Activated CD8-positive, alpha-beta T cell treated with anti-CD3 and anti-CD28 coated beads for 36 hours (primary cell): ENCODE measurements at regions not wholly inside any gene's neighbourhood (a gene's known extent, or its start where the extent isn't known, plus 50 kb on each side); places are given as distances from the start of the nearest gene placed in this dataset.

Experiments
- ATAC-seq: fragments of 200-7000 bp; cut with Tn5 transposase; one replicate; pipeline ENCODE4 v1.10.0; 2021; ENCODE audit warnings: mild to moderate bottlenecking, moderate library complexity
- CTCF ChIA-PET: fragments of 350-600 bp; sonication (Branson Sonifier 250); formaldehyde crosslinking; loops from one replicate; lab custom pipeline; 2021; ENCODE audit warnings: antibody characterized with exemption; lab: Charles Lee
- POLR2A ChIA-PET: fragments of 350-600 bp; sonication (Branson Sonifier 250); formaldehyde crosslinking; loops from one replicate; lab custom pipeline; 2021; ENCODE audit warnings: antibody characterized with exemption; lab: Charles Lee
- DNase-seq: peaks from one replicate; pipeline ENCODE4 v3.0.0-alpha.2; 2020
- H3K27ac Mint-ChIP-seq: one replicate; pipeline ENCODE4 v1.8.0; 2021; ENCODE audit warnings: mild to moderate bottlenecking, mixed read lengths
- H3K27me3 Mint-ChIP-seq: one replicate; pipeline ENCODE4 v1.8.0; 2021; ENCODE audit warnings: mixed read lengths
- H3K36me3 Mint-ChIP-seq: one replicate; pipeline ENCODE4 v1.8.0; 2021; ENCODE audit warnings: low read depth, mixed read lengths
- H3K4me1 Mint-ChIP-seq: one replicate; pipeline ENCODE4 v1.8.0; 2021; ENCODE audit warnings: low read depth, mixed read lengths
- H3K4me3 Mint-ChIP-seq: one replicate; pipeline ENCODE4 v1.8.0; 2021; ENCODE audit warnings: mild to moderate bottlenecking, moderate library complexity, mixed read lengths
- H3K9me3 Mint-ChIP-seq: one replicate; pipeline ENCODE4 v1.8.0; 2021; ENCODE audit warnings: mixed read lengths
- intact Hi-C: fragments of 100-400 bp; cut with micrococcal nuclease; formaldehyde crosslinking; loops from one replicate; pipeline ENCODE4 v1.10.0; 2022
- TF ChIP-seq, protein P1 (sequence below): fragments of 200-600 bp; IDR thresholded peaks from one replicate; pipeline ENCODE4 v1.8.0; 2022; ENCODE audit warnings: antibody characterized with exemption, mild to moderate bottlenecking

DNA sequence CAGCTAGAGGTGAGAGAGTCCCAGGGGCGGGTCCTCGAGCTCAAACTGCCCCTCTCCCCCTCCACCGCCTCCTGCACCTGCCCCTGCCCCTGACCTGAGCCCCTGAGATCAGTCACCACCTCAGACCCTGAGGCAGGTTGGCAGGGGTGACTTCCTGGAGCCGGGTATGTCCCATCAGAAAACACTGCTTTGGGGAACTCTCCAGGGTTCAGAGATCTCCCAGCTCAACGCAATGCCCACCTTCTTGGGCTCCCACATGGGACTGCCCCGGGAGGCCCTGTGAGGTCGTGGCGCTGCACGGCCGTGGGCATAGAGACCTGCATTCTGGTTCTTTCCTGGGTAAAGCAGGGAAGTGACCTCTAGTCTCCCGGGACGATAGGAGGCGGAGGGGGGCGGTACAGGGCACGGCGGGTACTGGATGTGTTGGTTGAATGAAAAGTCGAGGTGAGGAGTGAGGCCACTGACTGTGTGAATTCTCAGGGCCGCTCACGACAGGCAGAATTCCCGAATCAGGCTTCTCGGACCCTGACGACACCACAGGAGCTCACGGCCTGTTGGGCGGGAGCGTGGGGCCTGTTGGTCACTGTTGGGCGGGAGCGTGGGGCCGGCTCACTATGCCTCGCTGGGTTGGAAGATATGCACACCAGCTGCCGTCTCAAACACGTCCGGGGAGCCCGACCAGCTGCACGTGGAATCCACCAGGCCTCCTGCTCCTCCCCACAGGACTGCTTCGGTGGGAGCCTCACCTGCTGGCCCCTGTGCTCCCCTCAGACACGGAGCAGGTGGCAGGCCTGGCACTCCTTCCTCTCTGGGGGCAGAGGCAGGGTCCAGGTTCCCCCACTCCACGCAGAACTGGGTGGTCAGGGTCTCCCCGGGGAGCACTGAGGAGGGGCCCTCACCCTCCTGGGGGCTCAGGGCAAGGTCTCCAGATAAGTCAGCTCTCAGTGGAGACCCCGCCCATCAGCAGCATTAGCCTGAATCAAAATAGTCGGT lies 178.0 kb upstream of the PPP1R26 start:
- ATAC-seq, result no peak
- TF ChIP-seq, protein P1, sequence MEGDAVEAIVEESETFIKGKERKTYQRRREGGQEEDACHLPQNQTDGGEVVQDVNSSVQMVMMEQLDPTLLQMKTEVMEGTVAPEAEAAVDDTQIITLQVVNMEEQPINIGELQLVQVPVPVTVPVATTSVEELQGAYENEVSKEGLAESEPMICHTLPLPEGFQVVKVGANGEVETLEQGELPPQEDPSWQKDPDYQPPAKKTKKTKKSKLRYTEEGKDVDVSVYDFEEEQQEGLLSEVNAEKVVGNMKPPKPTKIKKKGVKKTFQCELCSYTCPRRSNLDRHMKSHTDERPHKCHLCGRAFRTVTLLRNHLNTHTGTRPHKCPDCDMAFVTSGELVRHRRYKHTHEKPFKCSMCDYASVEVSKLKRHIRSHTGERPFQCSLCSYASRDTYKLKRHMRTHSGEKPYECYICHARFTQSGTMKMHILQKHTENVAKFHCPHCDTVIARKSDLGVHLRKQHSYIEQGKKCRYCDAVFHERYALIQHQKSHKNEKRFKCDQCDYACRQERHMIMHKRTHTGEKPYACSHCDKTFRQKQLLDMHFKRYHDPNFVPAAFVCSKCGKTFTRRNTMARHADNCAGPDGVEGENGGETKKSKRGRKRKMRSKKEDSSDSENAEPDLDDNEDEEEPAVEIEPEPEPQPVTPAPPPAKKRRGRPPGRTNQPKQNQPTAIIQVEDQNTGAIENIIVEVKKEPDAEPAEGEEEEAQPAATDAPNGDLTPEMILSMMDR, result no peak
- H3K4me3 Mint-ChIP-seq, result no peak overlapping the region
- no peak for DNase-seq
- H3K27me3 Mint-ChIP-seq, result peaks cover 5% of the 10 kb centered on the region
- no peaks in the 10 kb centered on the region for H3K36me3 Mint-ChIP-seq
- no peak overlapping the region for H3K27ac Mint-ChIP-seq
- no peaks in the 10 kb centered on the region for H3K4me1 Mint-ChIP-seq
- ChIA-PET POLR2A (no interaction called here), CTCF (no interaction called here)
- no peaks in the 10 kb centered on the region for H3K9me3 Mint-ChIP-seq
- intact Hi-C loops, result no loop called here

DNA sequence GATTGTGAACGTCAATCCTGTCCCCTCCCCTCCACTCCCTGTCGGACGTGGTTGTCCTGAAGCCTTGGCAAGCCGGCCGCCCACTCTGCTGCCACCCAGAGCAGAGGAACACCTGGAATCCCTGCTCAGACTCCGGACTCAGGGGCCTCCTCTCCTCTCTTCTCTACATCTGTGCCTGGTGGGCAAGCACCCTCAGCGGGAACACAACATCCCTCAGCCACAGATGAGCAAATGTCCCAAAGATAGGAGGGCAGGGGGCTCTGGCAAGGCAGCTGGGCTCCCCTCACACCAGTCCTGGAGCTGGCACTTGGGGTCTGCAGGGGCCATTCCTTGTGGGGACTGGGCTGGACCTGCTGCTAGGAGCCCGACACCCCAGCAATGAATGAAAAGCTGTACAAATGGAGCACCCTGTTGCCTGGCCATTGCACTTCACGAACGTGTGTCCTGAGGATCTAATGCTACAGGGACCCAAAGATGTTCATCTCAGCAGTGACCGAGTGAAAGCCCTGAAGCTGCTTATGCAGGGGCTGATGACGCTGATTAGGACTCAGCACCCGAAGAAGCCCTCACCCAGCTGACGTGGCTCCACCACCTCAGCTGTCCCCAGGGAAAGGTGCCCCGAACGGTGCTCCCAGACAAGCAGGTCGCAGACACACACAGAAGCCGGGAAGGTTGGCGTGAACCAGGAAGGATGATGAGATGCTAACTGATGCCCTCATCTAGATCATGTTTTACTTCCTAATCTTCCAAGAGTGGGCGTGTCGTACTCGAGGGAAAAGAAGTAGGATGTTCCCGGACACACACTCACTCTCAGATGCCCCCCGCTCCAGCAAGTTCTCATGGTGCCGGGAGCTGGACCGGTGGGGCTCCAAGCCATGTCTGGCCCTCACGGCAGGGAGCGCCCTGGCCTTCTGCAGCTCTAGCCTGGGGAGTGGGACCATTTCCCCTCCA lies 177.0 kb upstream of the PPP1R26 start:
- H3K4me3 Mint-ChIP-seq, result no peak overlapping the region

DNA sequence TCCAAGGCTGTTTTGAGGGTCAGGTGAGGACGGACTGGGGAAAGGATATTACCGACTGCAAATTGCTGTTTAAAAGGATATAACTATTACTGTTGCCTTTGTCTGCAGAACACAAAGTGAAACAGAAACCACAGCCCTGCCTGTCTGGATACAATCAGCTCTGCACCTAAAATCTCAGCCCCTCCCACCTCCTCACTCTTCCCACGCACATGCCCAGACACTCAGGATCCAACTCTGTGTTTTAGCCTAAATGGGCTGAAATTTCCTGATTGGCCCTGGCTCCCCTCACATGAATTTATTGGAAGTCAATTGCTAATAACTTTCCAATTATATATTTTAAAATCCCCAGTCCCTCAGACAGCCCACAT lies 176.3 kb upstream of the PPP1R26 start:
- POLR2A ChIA-PET, result no interaction called here
- TF ChIP-seq, protein P1, result no peak
- Mint-ChIP-seq H3K36me3 (no peaks in the 10 kb centered on the region), H3K9me3 (no peaks in the 10 kb centered on the region), H3K4me1 (no peaks in the 10 kb centered on the region), H3K27me3 (peaks cover 6% of the 10 kb centered on the region), H3K27ac (no peak overlapping the region), H3K4me3 (no peak overlapping the region)
- intact Hi-C loops, result no loop called here
- DNase-seq (no peak), ATAC-seq (no peak)
- CTCF ChIA-PET, result no interaction called here

More for the DNA sequence above, 177.0 kb upstream of the PPP1R26 start:
- peaks cover 6% of the 10 kb centered on the region for H3K27me3 Mint-ChIP-seq
- DNase-seq (no peak), ATAC-seq (no peak)
- H3K36me3 Mint-ChIP-seq, result no peaks in the 10 kb centered on the region
- POLR2A ChIA-PET, result no interaction called here
- no peaks in the 10 kb centered on the region for H3K4me1 Mint-ChIP-seq
- H3K27ac Mint-ChIP-seq, result no peak overlapping the region
- CTCF ChIA-PET, result no interaction called here
- intact Hi-C loops, result no loop called here
- no peaks in the 10 kb centered on the region for H3K9me3 Mint-ChIP-seq
- TF ChIP-seq, protein P1, result no peak

DNA sequence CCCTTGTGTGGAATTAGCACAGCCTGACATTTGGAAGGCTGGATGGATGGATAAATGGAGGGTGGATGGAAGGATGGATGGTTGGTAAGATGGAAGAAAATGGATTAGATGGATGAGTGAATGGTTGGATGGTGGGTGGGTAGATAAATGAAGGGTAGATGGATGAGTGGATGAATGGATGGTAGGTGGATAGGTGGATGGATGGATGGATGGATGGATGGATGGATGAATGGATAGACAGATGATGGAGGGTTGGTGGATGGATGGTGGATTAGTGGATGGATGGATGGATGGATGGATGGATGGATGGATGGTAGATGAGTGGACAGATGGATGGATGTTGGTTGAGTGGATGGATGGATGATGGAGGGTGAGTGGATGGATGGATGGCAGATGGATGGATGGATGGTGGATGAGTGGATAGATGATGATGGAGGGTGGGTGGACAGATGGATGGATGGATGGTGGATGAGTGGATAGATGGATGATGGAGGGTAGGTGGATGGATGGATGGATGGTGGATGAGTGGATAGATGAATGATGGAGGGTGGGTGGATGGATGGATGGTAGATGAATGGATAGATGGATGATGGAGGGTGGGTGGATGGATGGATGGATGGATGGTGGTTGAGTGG lies 175.6 kb upstream of the PPP1R26 start:
- H3K27me3 Mint-ChIP-seq, result peaks cover 10% of the 10 kb centered on the region
- TF ChIP-seq, protein P1, result no peak
- no peak overlapping the region for H3K4me3 Mint-ChIP-seq
- H3K9me3 Mint-ChIP-seq, result no peaks in the 10 kb centered on the region
- ChIA-PET POLR2A (no interaction called here), CTCF (no interaction called here)
- H3K36me3 Mint-ChIP-seq, result no peaks in the 10 kb centered on the region
- H3K4me1 Mint-ChIP-seq, result no peaks in the 10 kb centered on the region
- no peak overlapping the region for H3K27ac Mint-ChIP-seq
- ATAC-seq (no peak), DNase-seq (no peak)
- intact Hi-C loops, result no loop called here
